ENCODE measurements at regions not wholly inside any gene's neighbourhood (a gene's known extent, or its start where the extent isn't known, plus 50 kb on each side); places are given as distances from the start of the nearest gene placed in this dataset.
A peak's percentile ranks its signal among the peaks of the same experiment; 100 is the strongest.

- ATAC-seq: no peak
These were observed 367.6 kb downstream of the TXNL1 start for GRCh38 chr18:56270671-56271250.

DNA sequence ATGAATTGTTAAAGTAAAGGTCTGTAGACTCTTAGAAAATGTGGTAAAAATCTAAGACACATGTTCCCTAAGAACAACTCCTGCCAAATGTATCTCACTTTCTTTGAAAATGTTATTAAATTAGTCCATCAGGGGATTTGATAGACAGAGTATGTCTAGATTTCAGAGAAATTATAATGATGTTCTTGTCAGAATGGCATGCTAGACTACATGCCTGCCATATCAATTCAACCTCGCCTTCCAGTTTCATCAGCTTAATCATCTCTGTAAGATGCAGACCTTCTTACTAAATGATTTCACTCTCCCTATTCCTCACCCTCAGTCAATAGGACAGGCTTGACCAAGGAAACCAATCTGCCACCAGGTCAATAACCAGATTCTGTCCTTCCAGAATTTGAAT lies 368.4 kb downstream of the TXNL1 start:
- ATAC-seq: no peak

DNA sequence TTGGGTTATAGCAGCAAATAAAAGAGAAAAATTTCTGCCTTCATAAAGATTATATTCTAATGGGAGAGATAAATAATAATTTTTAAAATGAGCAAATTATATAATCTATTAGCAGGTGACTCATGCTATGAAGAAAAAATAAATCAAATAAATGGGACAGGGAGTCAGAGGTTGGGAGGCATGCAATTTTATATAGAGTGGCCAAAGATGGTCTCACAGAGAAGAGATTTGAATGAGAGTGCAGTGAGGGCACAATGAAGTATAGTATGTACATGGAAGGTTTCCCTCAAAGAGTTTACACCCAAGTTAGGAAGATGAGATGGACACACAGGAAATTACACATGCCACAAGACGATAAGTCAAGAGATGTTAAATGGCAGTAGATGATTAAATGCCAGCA lies 369.4 kb downstream of the TXNL1 start:
- ATAC-seq: no peak

- ATAC-seq: no peak
These were observed 371.1 kb downstream of the TXNL1 start for GRCh38 chr18:56267334-56267733.

GRCh38 chr18:56258178-56258577 lies 380.2 kb downstream of the TXNL1 start:
- ATAC-seq: peak in 1 of 2 donors; percentile 43

DNA sequence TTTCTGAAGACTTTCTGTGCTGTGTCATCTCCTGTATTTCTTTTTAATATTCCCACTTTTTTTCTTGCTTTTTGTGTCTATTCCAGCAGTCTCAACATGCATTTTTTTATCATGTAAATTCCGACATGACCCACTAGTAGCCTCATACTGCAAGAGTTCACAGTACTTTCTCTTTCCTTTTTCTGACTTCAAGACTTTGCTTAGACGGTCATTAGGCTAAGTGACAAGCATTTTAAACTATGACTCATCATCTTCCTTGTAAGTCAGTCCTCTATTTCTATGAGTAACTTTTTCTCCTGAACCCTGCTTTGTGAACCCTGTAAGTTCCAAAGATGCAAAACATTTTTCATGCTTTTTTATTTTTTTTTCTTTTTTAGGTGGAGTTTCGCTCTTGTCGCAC lies 381.2 kb downstream of the TXNL1 start:
- ATAC-seq: peak in 1 of 2 donors; percentile 49

DNA sequence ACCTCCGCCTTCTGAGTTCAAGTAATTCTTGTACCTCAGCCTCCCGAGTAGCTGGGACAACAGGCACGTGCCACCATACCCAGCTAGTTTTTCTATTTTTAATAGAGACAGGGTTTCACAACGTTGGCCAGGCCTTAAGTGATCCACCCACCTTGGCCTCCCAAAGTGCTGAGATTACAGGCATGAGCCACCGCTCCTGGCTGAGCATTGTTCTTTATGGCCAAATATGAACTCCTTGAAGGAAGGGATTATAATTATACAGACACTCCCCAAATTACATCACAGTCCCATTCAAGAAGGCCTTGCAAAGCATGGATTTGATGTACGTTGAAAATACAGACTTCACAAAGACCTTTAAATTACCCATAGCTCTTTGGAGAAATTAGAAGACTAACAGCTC lies 381.7 kb downstream of the TXNL1 start:
- no peak for ATAC-seq

GRCh38 chr18:56255381-56255780 lies 383.0 kb downstream of the TXNL1 start:
- ATAC-seq: no peak

- ATAC-seq: no peak
These were observed 385.9 kb downstream of the TXNL1 start for GRCh38 chr18:56252456-56252855.

GRCh38 chr18:56248610-56249235 lies 389.7 kb downstream of the TXNL1 start:
- ATAC-seq: peak; percentile 9 to 55

- ATAC-seq: no peak
These were observed 391.5 kb downstream of the TXNL1 start for GRCh38 chr18:56246916-56247315.

- no peak for ATAC-seq
These were observed 392.4 kb downstream of the TXNL1 start for GRCh38 chr18:56245866-56246580.

GRCh38 chr18:56240405-56240804 lies 398.0 kb downstream of the TXNL1 start:
- ATAC-seq: no peak

GRCh38 chr18:56238576-56238975 lies 399.8 kb downstream of the TXNL1 start:
- no peak for ATAC-seq

DNA sequence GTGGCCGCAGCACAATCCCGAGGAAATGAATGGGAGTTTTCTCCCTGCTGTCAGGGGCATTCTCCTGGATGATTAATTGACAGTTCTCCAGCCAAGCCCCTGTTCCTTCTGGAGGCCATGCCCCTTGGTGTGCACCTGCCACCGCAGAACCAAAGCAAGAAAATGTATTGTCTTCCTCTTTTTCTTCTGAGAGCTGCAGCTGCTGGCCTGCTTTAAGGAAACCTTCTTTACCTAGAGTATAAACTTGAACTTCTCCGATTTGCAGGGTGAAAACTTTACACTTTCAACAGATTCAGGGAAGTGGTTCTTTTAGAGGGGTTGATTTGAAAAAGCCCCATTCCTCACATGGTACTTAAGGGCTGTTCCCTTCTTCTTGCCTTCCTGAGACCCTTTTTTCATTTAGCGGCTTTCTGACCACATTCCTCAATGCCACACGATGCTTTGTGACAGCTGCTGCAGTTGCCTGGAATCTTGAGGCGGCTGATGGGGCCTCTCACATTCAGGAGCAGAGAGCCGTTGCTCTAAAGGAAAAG lies 402.8 kb downstream of the TXNL1 start:
- ATAC-seq: no peak

GRCh38 chr18:56235071-56235470 lies 403.3 kb downstream of the TXNL1 start:
- no peak for ATAC-seq

DNA sequence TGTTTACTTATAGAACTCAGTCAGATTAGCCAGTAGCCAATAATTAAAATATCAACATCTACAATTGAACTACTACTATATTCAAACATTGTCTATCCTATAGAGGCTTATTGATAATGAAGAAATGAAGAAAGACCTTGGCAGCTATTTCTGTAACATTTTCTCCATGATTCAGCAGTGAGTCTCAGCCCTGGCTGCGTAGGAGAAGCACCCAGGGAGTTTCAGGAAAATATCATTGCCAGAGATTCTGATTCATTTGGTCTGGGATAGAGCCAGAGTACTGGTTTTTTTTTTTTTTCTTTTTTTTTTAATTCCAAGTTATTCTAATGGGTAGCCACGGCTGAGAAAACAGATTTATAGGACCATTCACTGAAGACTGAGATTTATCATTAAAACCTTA lies 404.8 kb downstream of the TXNL1 start:
- ATAC-seq: no peak

DNA sequence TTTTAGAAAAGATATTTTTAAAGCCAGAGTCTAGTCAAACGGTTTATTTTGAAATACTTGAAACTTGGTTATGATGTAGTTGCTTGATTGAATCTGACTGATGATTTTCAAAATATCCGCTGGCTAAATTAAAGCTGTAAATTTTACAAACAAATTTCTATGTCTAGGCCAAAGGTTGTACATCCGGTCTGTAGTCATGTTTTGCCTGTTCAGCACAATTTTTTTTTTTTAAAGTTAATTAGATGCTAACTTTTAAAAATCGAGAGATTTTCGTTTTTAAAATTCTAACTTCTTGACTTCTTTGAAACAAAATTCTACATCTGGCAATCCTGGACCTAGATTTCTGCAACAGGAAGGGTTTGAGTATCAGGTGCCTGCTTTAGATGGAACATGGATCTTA lies 412.4 kb downstream of the TXNL1 start:
- no peak for ATAC-seq

DNA sequence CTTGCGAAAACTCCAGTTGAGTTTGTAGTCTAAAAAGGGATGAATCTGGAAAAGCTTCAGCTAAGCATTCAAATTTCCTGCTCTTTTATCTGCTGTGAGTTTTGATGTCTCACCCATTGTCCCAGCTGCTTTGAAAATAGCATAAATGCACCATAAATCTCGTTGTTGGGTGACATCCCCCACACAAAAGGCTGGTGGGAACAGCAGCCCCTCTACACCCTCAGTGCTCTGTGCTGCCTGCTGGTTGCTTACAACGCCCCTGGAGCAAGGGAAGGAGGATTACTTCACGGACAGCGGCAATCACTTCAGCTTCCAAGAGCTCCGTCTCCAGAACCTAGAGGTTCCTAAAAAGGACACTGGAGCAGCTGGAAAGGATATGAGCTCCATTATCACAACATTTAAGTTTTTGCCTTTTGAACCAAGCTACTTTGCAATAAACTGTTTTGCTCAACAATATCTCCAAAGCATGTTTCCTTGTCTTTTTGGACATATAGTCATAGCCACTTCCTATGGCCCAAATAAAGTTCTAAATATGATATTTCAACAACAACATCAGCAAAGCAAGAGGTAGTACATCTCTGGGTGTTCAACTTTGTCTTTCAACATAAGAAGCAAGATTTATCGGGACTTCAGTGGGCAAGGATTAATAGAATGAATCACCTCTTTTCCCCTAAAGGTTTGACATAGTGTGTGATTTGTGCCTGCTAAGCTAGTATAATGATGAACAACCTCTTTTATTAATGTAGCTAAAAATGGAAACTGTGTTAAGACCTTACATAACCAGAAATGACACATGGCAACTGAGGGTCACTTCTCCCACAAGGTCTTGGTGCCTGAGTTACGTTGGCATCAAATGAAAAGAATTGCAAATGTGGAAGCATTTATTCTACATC lies 413.5 kb downstream of the TXNL1 start:
- no peak for ATAC-seq

DNA sequence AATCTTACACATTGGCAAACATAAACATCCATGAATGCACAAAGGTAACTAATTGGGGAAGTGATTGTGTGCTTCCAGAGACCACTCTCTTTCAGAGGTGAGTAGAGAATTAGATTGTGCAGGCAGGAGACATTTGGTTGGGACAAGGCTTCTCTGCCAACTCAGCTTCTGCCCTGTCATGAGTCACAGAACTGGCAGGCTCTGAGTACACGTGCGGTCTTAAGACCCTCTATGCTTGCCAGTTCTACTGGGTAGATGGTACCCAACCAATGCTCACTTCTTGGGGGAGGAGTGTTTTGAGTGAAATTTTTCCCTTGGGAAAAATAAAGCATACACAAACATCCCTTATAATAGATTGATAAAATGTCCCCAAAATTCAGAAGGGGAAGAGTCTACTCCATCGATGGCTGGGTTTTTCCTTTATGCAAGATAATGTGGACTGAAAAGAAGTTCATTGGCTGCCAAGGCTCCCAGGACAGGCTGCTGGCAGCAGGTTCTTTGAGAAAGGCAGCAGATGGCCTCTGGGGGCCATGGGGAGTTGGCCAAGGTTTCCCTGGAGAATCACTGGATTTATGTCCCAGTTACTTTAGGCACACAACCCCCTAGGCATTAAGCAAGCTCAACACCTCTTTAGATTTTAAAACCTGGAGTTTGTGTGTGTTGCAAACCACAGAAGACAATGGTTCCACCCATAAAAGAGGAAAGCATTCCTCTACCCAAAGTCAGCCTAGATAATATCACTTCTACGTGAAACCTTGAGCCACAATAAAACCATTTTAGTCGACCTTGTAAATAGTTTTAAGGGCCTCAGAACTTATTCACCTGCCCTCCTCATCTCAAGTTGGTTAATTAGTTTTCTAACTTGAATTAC lies 417.0 kb downstream of the TXNL1 start:
- ATAC-seq: no peak

GRCh38 chr18:56217406-56217805 lies 421.0 kb downstream of the TXNL1 start:
- no peak for ATAC-seq

DNA sequence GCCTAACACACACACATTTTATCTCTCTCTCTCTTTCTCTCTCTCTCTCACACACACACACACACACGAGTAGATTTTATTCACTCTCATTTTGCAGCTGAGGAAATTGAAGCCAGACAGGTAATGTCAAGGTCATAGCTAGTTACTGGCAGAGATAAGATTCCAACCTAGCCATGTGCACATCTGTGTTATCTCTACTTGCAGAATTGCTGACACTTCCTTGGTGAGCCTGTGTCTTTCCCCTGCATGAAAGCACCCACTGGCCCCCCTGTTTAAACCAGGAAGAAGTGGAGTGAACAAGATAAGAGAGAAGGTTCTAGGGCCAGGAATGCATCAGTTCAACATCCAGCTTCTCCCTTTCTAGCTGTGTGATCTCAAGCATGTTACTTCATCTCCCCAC lies 423.7 kb downstream of the TXNL1 start:
- ATAC-seq: no peak
